Thoracic aorta (tissue), 2 donors: ENCODE measurements at regions not wholly inside any gene's neighbourhood (a gene's known extent, or its start where the extent isn't known, plus 50 kb on each side); places are given as distances from the start of the nearest gene placed in this dataset.

ENCODE experiments used
- ATAC-seq: fragments of 150-250 bp; one replicate; pipeline ENCODE4 v1.8.0; 2017; ENCODE audit warnings: low read depth; ENCODE audit not compliant: insufficient number of reproducible peaks, low FRiP score
- DNase-seq: peaks from one replicate; pipeline ENCODE4 v3.0.0-alpha.2; 2020; ENCODE audit warnings: low spot score
- H3K27ac ChIP-seq, 2 donors: fragments of 200-600 bp; sonication (generic); 1 replicate in 1 of 2; 2 replicates in 1 of 2; pipeline ENCODE4 v1.5.1; 2016; ENCODE audit warnings: mild to moderate bottlenecking in 2 of 2, moderate library complexity in 2 of 2
- H3K27me3 ChIP-seq: fragments of 200-600 bp; sonication (generic); replicated peaks from 2 replicates; pipeline ENCODE4 v1.6.0; 2016; ENCODE audit warnings: mild to moderate bottlenecking; ENCODE audit not compliant: insufficient read depth
- H3K36me3 ChIP-seq: fragments of 200-600 bp; sonication (generic); one replicate; pipeline ENCODE4 v1.5.1; 2016
- H3K4me1 ChIP-seq, 2 donors: fragments of 200-600 bp; sonication (generic); 1 replicate in 1 of 2; 2 replicates in 1 of 2; pipeline versions ENCODE4 v1.5.1 to v1.6.0; 2016; ENCODE audit warnings: low read depth in 2 of 2, mild to moderate bottlenecking in 1 of 2; ENCODE audit not compliant: control insufficient read depth in 1 of 2
- H3K4me3 ChIP-seq: fragments of 200-600 bp; sonication (generic); 2 replicates; pipeline ENCODE4 v1.5.1; 2016; ENCODE audit warnings: mild to moderate bottlenecking
- H3K9me3 ChIP-seq: fragments of 200-600 bp; sonication (generic); 2 replicates; pipeline ENCODE4 v1.5.1; 2016
- TF ChIP-seq, protein P1 (sequence below): fragments of 200-600 bp; sonication (generic); IDR thresholded peaks from one replicate; pipeline ENCODE4 v1.5.1; 2019; ENCODE audit warnings: antibody characterized with exemption

DNA sequence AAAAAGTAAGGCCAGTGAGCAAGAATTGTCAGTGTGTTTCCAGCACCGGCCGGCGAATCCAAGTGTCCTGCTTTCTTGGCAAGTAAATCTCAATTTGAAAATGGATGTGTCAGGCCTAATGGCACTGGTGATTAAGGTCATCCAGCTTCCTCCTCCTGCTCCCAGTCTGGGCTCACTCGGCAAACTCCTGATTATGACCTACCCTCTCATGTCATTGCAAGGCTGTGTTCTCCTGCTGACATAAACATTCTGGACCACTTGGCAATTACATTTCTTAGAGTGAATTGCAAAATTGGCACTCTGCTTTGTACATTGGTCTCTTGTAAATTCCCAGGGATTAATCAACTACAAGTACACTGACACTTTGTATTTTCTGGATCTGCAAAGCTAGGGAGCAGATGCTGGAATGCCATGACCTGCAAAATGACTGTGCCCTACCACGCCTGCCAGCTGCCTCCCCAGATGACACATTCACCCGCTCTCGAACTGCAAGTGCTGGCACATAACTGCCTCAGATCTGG is 473.8 kb downstream of the KIF20B start:
- Histone ChIP-seq H3K4me3 (no peak overlapping the region), H3K9me3 (no peaks in the 10 kb centered on the region), H3K27me3 (no peaks in the 10 kb centered on the region), H3K27ac (no peak overlapping the region), H3K4me1 (peaks cover 0 to 12% of the 10 kb centered on the region in 2 donors), H3K36me3 (no peaks in the 10 kb centered on the region)
- TF ChIP-seq, protein P1, sequence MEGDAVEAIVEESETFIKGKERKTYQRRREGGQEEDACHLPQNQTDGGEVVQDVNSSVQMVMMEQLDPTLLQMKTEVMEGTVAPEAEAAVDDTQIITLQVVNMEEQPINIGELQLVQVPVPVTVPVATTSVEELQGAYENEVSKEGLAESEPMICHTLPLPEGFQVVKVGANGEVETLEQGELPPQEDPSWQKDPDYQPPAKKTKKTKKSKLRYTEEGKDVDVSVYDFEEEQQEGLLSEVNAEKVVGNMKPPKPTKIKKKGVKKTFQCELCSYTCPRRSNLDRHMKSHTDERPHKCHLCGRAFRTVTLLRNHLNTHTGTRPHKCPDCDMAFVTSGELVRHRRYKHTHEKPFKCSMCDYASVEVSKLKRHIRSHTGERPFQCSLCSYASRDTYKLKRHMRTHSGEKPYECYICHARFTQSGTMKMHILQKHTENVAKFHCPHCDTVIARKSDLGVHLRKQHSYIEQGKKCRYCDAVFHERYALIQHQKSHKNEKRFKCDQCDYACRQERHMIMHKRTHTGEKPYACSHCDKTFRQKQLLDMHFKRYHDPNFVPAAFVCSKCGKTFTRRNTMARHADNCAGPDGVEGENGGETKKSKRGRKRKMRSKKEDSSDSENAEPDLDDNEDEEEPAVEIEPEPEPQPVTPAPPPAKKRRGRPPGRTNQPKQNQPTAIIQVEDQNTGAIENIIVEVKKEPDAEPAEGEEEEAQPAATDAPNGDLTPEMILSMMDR: no peak
- ATAC-seq (no peak), DNase-seq (no peak)

DNA sequence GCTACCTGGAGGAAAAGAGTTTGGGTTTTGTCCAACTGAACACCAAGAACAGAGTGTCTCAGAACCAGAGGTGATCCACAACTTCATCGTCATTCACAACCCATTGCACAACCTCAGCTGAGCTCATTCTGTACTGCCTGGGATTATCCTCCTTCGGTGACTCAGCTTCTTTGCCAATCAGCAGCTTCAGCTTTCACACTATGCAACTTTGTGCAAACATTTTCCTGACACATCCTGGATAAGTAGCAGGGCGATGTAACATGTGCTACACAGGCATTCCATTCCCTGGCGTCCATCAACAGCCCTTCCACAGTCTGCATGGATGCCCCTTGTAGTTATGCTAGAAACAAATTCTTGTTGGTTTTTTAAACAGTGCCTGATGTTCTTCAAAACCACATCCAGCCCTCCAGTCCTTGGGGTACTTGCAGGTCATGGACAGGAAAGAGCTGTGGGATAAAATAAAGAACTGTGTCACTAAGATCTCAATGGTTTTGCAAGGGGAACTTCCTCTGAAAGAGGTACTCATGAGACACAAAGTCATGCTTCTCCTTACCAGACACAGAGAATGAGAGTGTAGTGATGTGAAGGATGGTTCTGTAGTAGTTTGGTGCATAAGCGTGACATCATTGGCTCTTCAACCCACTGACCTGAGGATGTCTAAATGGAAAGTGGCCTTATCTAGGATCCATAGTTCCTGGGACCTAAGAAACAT is 478.5 kb downstream of the KIF20B start:
- DNase-seq: no peak
- peaks cover 0 to 11% of the 10 kb centered on the region in 2 donors for H3K4me1 ChIP-seq
- H3K4me3 ChIP-seq: no peak overlapping the region
- no peaks in the 10 kb centered on the region for H3K36me3 ChIP-seq
- H3K27me3 ChIP-seq: no peaks in the 10 kb centered on the region
- H3K27ac ChIP-seq: no peak overlapping the region
- TF ChIP-seq, protein P1: no peak
- H3K9me3 ChIP-seq: no peaks in the 10 kb centered on the region
- ATAC-seq: no peak

DNA sequence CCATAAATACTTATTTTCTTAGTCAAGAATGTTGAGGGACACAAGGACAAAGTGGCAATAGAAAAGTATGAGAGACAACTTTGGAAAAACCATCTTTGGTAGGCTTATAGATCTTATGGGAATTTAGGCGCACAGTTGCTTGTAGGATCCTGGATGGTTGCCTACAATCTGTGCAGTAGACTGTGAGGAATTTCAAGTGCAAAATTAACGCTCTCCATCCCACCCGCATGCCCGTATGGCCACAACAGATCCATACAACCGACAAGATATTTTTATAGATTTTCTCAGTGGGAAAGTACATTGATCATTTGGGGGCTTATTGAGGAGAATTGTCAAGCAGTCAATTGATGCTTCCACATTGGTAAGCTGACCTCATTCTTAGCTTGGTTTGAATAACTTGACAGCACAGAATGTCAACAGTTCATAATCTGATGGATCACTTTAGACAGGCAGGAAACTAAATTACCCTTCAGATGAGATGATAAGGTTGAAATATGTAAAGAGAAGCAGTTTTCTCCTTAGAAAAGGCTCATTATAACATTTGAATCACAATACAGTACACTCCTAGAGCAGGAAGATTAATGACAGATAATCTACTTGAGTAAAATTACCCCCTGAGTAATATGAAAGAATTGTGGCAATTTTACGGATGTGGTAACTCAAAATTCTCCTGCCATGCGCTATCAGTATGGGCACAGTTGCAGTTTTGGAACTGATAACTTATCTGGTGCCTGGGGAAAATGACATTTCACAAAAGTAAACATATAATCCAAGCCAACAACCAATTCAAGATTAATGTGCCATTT is 479.7 kb downstream of the KIF20B start:
- TF ChIP-seq, protein P1: no peak
- no peak for DNase-seq

DNA sequence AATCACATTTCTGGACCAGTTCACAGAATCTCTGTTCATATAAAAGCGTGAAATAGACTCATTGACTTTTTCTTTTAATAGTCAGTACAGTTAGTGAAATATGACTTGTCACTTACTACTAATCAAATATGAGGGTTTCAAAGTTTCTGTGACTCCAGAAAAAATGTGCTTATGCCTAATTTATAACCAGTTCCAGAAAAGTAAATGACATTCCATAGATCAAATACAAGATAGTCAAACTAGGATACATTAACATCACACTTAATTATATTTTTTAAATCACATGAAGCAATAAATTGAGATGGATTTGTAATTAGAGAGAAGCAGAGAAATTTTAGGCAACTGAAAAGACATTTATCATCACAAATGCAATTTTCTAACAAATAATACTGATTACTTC is 491.4 kb downstream of the KIF20B start:
- TF ChIP-seq, protein P1: no peak
- H3K27me3 ChIP-seq: no peaks in the 10 kb centered on the region
- no peak for ATAC-seq
- no peak for DNase-seq
- no peaks in the 10 kb centered on the region for H3K36me3 ChIP-seq
- H3K4me3 ChIP-seq: no peak overlapping the region
- H3K4me1 ChIP-seq: peaks cover 0 to 4% of the 10 kb centered on the region in 2 donors
- no peak overlapping the region for H3K27ac ChIP-seq
- no peaks in the 10 kb centered on the region for H3K9me3 ChIP-seq

More for the DNA sequence above, 479.7 kb downstream of the KIF20B start:
- H3K36me3 ChIP-seq: no peaks in the 10 kb centered on the region
- H3K27me3 ChIP-seq: no peaks in the 10 kb centered on the region
- no peak overlapping the region for H3K27ac ChIP-seq
- no peaks in the 10 kb centered on the region for H3K9me3 ChIP-seq
- no peak for ATAC-seq
- H3K4me3 ChIP-seq: no peak overlapping the region
- H3K4me1 ChIP-seq: no peaks in the 10 kb centered on the region

DNA sequence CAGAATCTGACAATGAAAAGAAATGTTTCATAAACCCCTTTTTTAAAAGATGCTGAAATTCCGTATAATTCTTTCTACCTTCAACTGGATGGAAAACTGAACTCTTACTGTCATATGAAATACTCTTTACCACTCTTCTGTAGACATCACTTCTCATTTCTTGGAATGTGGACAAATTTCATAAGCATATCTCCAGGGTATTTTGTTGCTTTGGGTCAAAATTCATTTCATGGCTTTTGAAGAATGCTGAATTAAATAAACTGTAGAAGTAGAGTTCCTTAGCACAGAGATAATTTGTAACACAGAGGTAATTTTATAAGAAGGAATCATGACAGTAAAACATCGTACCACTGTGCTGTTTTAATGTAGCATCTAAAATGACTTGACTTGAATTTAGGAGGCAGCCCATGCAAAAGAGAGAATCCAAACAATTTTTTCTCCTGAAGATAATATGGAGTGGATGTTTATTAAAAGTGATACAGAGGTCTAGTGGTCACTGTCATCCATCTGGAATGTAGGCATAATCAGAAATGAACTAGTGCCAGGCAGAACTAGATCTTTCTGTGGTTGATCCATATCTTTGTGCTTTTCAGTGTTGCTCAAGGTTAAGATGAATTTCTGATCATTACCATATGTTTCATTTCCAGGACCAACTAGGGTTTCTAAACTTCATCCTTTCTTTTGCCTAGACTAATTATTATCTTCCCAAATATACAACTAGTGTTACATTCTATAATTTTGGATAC is 492.0 kb downstream of the KIF20B start:
- ATAC-seq: no peak
- no peaks in the 10 kb centered on the region for H3K27me3 ChIP-seq
- TF ChIP-seq, protein P1: no peak
- no peak overlapping the region for H3K27ac ChIP-seq
- no peaks in the 10 kb centered on the region for H3K36me3 ChIP-seq
- H3K9me3 ChIP-seq: no peaks in the 10 kb centered on the region
- peaks cover 0 to 4% of the 10 kb centered on the region in 2 donors for H3K4me1 ChIP-seq
- DNase-seq: no peak
- H3K4me3 ChIP-seq: no peak overlapping the region
